Neuronal stem cell (in vitro differentiated cells): ENCODE measurements at regions not wholly inside any gene's neighbourhood (a gene's known extent, or its start where the extent isn't known, plus 50 kb on each side); places are given as distances from the start of the nearest gene placed in this dataset.

Source experiments
- DNase-seq: peaks from one replicate; pipeline ENCODE4 v3.0.0-alpha.2; 2013; ENCODE audit warnings: low spot score
- H2AFZ ChIP-seq: one replicate; pipeline ENCODE4 v1.6.1; 2013; ENCODE audit warnings: mild to moderate bottlenecking, low read length, inconsistent platforms
- H2AK5ac ChIP-seq: 2 replicates; pipeline ENCODE4 v1.6.1; 2013; ENCODE audit warnings: low read depth, mild to moderate bottlenecking, inconsistent platforms, low read length, moderate library complexity, mixed read lengths
- H2BK120ac ChIP-seq: 2 replicates; pipeline ENCODE4 v1.6.1; 2013; ENCODE audit warnings: low read depth, mild to moderate bottlenecking, inconsistent platforms, low read length, moderate library complexity, mixed read lengths
- H2BK12ac ChIP-seq: one replicate; pipeline ENCODE4 v1.6.1; 2013; ENCODE audit warnings: low read length, inconsistent platforms
- H2BK15ac ChIP-seq: 2 replicates; pipeline ENCODE4 v1.6.1; 2013; ENCODE audit warnings: mild to moderate bottlenecking, low read length, inconsistent platforms, mixed read lengths
- H2BK5ac ChIP-seq: one replicate; pipeline ENCODE4 v1.6.1; 2013; ENCODE audit warnings: inconsistent platforms, mild to moderate bottlenecking, low read length, moderate library complexity
- H3K14ac ChIP-seq: one replicate; pipeline ENCODE4 v1.6.1; 2013; ENCODE audit warnings: low read length, inconsistent platforms
- H3K18ac ChIP-seq: 2 replicates; pipeline ENCODE4 v1.6.1; 2013; ENCODE audit warnings: low read length, inconsistent platforms
- H3K23ac ChIP-seq: 2 replicates; pipeline ENCODE4 v1.6.1; 2013; ENCODE audit warnings: low read depth, mild to moderate bottlenecking, mixed read lengths, low read length, inconsistent platforms; ENCODE audit not compliant: poor library complexity
- H3K27ac ChIP-seq: replicated peaks from 3 replicates; pipeline ENCODE4 v1.5.1; 2013; ENCODE audit warnings: low read length, inconsistent platforms
- H3K27me3 ChIP-seq, 3 experiments: 2 replicates each; pipeline ENCODE4 v1.6.1; 2013; ENCODE audit warnings: low read length in 3 of 3, mild to moderate bottlenecking in 2 of 3, inconsistent platforms in 1 of 3, low read depth in 1 of 3, mixed read lengths in 1 of 3, moderate library complexity in 1 of 3; ENCODE audit not compliant: control insufficient read depth in 3 of 3, insufficient read depth in 3 of 3
- H3K36me3 ChIP-seq, 2 donors: replicated peaks in 1 of 2; 2 replicates each; pipeline ENCODE4 v1.6.1; 2013; ENCODE audit warnings: low read length in 2 of 2; ENCODE audit not compliant: control insufficient read depth in 2 of 2, insufficient read depth in 2 of 2
- H3K4ac ChIP-seq: 2 replicates; pipeline ENCODE4 v1.6.1; 2013; ENCODE audit warnings: inconsistent platforms, mild to moderate bottlenecking, low read length, moderate library complexity
- H3K4me1 ChIP-seq, 2 donors: 1 replicate in 1 of 2; 2 replicates in 1 of 2; pipeline ENCODE4 v1.6.1; 2013; ENCODE audit warnings: low read length in 2 of 2, low read depth in 1 of 2; ENCODE audit not compliant: control insufficient read depth in 2 of 2, insufficient read depth in 1 of 2
- H3K4me2 ChIP-seq: one replicate; pipeline ENCODE4 v1.6.1; 2013; ENCODE audit warnings: mild to moderate bottlenecking, low read length, inconsistent platforms; ENCODE audit not compliant: insufficient read depth, poor library complexity, severe bottlenecking
- H3K4me3 ChIP-seq, 2 donors: 2 replicates each; pipeline ENCODE4 v1.5.1; 2013; ENCODE audit warnings: low read length in 2 of 2, mild to moderate bottlenecking in 2 of 2, inconsistent platforms in 1 of 2, moderate library complexity in 1 of 2
- H3K79me1 ChIP-seq: one replicate; pipeline ENCODE4 v1.6.1; 2013; ENCODE audit warnings: low read depth, mild to moderate bottlenecking, inconsistent platforms, low read length, moderate library complexity
- H3K9ac ChIP-seq: one replicate; pipeline ENCODE4 v1.6.1; 2013; ENCODE audit warnings: mild to moderate bottlenecking, low read depth, low read length, inconsistent platforms; ENCODE audit not compliant: poor library complexity
- H3K9me3 ChIP-seq, 2 donors: replicated peaks in 1 of 2; 2 replicates each; pipeline versions ENCODE3 to v1.6.1; 2013; ENCODE audit warnings: low read length in 2 of 2, mild to moderate bottlenecking in 2 of 2, inconsistent platforms in 1 of 2, low read depth in 1 of 2, mixed read lengths in 1 of 2, moderate library complexity in 1 of 2; ENCODE audit not compliant: control insufficient read depth in 2 of 2, insufficient read depth in 1 of 2
- H4K8ac ChIP-seq: one replicate; pipeline ENCODE4 v1.6.1; 2013; ENCODE audit warnings: low read depth, mild to moderate bottlenecking, inconsistent platforms, low read length, moderate library complexity
- H4K91ac ChIP-seq: one replicate; pipeline ENCODE4 v1.6.1; 2013; ENCODE audit warnings: low read length, low read depth, mild to moderate bottlenecking, inconsistent platforms; ENCODE audit not compliant: poor library complexity
- WGBS, 2 donors: extraction: QIAGEN DNeasy Blood & Tissue Kit; methylation state at CpG; one replicate each; pipeline ENCODE4 v1.1.7; 2013; ENCODE audit warnings: missing lambda C conversion rate in 2 of 2, mixed read lengths in 1 of 2; ENCODE audit not compliant: insufficient read length in 2 of 2, insufficient replicate concordance in 1 of 2; ENCODE audit errors: extremely low coverage in 2 of 2; 5-methylcytosine and 5-hydroxymethylcytosine counted together

- no peaks in the 10 kb centered on the region for H3K27me3 ChIP-seq
- H3K27ac ChIP-seq = no peak overlapping the region
- peaks cover 0 to 2% of the 10 kb centered on the region in 2 donors for H3K9me3 ChIP-seq
- no peaks in the 10 kb centered on the region for H3K79me1 ChIP-seq
- no peak overlapping the region for H2AFZ ChIP-seq
- no peak overlapping the region for H4K8ac ChIP-seq
- no peaks in the 10 kb centered on the region for H3K36me3 ChIP-seq
- no peak overlapping the region for H2BK15ac ChIP-seq
- H2AK5ac ChIP-seq = no peak overlapping the region
- no peak overlapping the region for H2BK5ac ChIP-seq
- no peak overlapping the region for H3K14ac ChIP-seq
- no peak overlapping the region for H4K91ac ChIP-seq
- H3K23ac ChIP-seq = no peak overlapping the region
- no peak overlapping the region for H3K18ac ChIP-seq
- WGBS, 2 donors = no CpG with 5 or more reads among the region's 2 CpGs
- no peak overlapping the region for H3K4me3 ChIP-seq
- H3K9ac ChIP-seq = no peak overlapping the region
- H2BK12ac ChIP-seq = no peak overlapping the region
- H3K4ac ChIP-seq = no peak overlapping the region
- no peak for DNase-seq
- H2BK120ac ChIP-seq = no peak overlapping the region
- H3K4me2 ChIP-seq = no peak overlapping the region
- H3K4me1 ChIP-seq = no peaks in the 10 kb centered on the region
Observed at GRCh38 chr10:130333185-130333584, 197.0 kb downstream of the GLRX3 start.

GRCh38 chr10:130335336-130335735 lies 199.1 kb downstream of the GLRX3 start:
- no peak overlapping the region for H2AFZ ChIP-seq
- H3K79me1 ChIP-seq = no peaks in the 10 kb centered on the region
- H3K4me2 ChIP-seq = no peak overlapping the region
- no peak overlapping the region for H4K8ac ChIP-seq
- no peak overlapping the region for H2BK15ac ChIP-seq
- H3K9ac ChIP-seq = no peak overlapping the region
- no peaks in the 10 kb centered on the region for H3K4me1 ChIP-seq
- no peak overlapping the region for H4K91ac ChIP-seq
- no peak for DNase-seq
- H2AK5ac ChIP-seq = no peak overlapping the region
- no peaks in the 10 kb centered on the region for H3K36me3 ChIP-seq
- H3K18ac ChIP-seq = no peak overlapping the region
- no peak overlapping the region for H3K14ac ChIP-seq
- H2BK120ac ChIP-seq = no peak overlapping the region
- no peak overlapping the region for H2BK12ac ChIP-seq
- no peak overlapping the region for H3K4me3 ChIP-seq
- H3K23ac ChIP-seq = no peak overlapping the region
- H3K27ac ChIP-seq = no peak overlapping the region
- H3K27me3 ChIP-seq = no peaks in the 10 kb centered on the region
- no peak overlapping the region for H2BK5ac ChIP-seq
- WGBS, 2 donors = no CpG with 5 or more reads among the region's 10 CpGs
- no peak overlapping the region for H3K4ac ChIP-seq
- H3K9me3 ChIP-seq = peaks cover 0 to 2% of the 10 kb centered on the region in 2 donors

GRCh38 chr10:130336617-130337304 lies 200.6 kb downstream of the GLRX3 start:
- Histone ChIP-seq H3K4me2 (no peak overlapping the region), H2BK120ac (no peak overlapping the region), H3K27me3 (no peaks in the 10 kb centered on the region), H4K8ac (no peak overlapping the region), H2AK5ac (no peak overlapping the region), H3K18ac (no peak overlapping the region), H3K4me1 (no peaks in the 10 kb centered on the region), H2BK15ac (no peak overlapping the region), H3K14ac (no peak overlapping the region), H3K79me1 (no peaks in the 10 kb centered on the region), H3K27ac (no peak overlapping the region), H2BK5ac (no peak overlapping the region), H3K4ac (no peak overlapping the region), H4K91ac (no peak overlapping the region), H2BK12ac (no peak overlapping the region), H3K23ac (no peak overlapping the region), H3K9me3 (no peaks in the 10 kb centered on the region), H3K36me3 (no peaks in the 10 kb centered on the region), H3K9ac (no peak overlapping the region), H2AFZ (no peak overlapping the region), H3K4me3 (no peak overlapping the region)
- DNase-seq = no peak
- WGBS, 2 donors = no CpG with 5 or more reads among the region's 8 CpGs

GRCh38 chr10:130337305-130337640 lies 201.1 kb downstream of the GLRX3 start:
- H3K14ac ChIP-seq = no peak overlapping the region
- no CpG with 5 or more reads among the region's 13 CpGs for WGBS, 2 donors
- H2AFZ ChIP-seq = no peak overlapping the region
- H3K4me2 ChIP-seq = no peak overlapping the region
- no peak overlapping the region for H3K23ac ChIP-seq
- H3K79me1 ChIP-seq = no peaks in the 10 kb centered on the region
- H2BK120ac ChIP-seq = no peak overlapping the region
- no peak overlapping the region for H3K4me3 ChIP-seq
- H3K4me1 ChIP-seq = no peaks in the 10 kb centered on the region
- H3K18ac ChIP-seq = no peak overlapping the region
- H4K91ac ChIP-seq = no peak overlapping the region
- no peaks in the 10 kb centered on the region for H3K9me3 ChIP-seq
- H3K27me3 ChIP-seq = no peaks in the 10 kb centered on the region
- H3K9ac ChIP-seq = no peak overlapping the region
- no peak overlapping the region for H2AK5ac ChIP-seq
- H2BK5ac ChIP-seq = no peak overlapping the region
- no peak overlapping the region for H3K27ac ChIP-seq
- DNase-seq = no peak
- no peak overlapping the region for H4K8ac ChIP-seq
- H3K4ac ChIP-seq = no peak overlapping the region
- no peak overlapping the region for H2BK12ac ChIP-seq
- H2BK15ac ChIP-seq = no peak overlapping the region
- no peaks in the 10 kb centered on the region for H3K36me3 ChIP-seq
